ENCODE measurements at regions not wholly inside any gene's neighbourhood (a gene's known extent, or its start where the extent isn't known, plus 50 kb on each side); places are given as distances from the start of the nearest gene placed in this dataset.

DNA sequence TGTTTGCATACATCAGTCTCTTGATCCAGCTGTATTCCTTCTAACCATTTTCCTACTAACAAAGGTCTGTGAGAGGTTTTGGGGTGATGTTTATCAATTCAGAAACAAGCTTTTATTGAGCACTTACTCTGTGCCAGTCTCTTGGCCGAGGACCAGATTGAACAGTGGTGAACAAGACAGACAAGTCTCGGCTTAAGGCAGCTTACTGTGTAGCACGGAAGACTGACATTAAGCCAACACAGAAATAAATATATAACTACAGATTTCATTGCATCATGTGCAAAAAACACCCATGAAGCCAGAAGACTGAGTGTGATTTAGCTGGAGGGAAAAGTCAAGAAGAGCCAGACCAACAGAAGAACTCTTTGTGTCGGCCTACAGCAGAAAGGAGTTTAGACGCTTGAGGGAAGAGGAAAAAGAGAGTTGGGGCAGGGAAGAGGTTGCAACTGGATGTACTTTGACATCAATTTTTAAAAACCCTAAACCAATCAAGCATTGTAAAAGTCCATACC, 549.6 kb upstream of the CITED2 start:
- no peak for DNase-seq (ENCODE audit: low read depth)

DNA sequence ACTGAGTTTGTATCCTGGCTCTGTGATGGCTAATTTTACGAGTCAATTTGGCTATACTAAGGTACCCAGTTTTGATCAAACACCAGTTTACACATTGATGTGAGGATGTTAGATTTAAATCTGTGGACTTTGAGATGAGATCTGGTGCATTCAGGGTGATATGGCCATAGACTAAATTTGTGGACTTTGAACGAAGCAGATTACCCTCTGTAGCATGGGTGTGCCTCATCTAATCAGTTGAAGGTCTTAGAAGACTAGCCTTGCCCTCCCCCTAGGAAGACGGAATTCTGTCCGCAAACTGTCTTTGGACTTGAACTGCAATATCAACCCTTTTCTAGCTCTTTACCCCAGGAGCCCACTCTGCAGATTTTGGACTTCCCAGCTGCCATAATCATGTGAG, 547.8 kb upstream of the CITED2 start:
- no peak for DNase-seq (ENCODE audit: low read depth)

DNA sequence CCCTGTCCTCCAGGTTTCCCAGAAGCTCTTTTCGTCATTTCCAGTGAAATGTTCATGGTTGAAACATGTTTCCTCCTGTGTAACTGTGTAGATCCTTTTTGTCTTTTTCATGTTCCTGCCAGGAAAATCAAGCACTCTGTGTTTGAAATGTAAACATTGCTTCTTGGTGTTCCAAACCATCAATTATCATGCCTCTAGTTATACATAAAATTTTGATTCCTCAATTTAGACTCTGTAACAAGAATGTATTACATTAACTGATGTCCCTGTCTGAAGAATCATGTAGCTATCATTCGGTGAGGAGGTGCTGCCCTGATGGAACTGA, 546.3 kb upstream of the CITED2 start:
- DNase-seq (ENCODE audit: low read depth) = no peak

DNA sequence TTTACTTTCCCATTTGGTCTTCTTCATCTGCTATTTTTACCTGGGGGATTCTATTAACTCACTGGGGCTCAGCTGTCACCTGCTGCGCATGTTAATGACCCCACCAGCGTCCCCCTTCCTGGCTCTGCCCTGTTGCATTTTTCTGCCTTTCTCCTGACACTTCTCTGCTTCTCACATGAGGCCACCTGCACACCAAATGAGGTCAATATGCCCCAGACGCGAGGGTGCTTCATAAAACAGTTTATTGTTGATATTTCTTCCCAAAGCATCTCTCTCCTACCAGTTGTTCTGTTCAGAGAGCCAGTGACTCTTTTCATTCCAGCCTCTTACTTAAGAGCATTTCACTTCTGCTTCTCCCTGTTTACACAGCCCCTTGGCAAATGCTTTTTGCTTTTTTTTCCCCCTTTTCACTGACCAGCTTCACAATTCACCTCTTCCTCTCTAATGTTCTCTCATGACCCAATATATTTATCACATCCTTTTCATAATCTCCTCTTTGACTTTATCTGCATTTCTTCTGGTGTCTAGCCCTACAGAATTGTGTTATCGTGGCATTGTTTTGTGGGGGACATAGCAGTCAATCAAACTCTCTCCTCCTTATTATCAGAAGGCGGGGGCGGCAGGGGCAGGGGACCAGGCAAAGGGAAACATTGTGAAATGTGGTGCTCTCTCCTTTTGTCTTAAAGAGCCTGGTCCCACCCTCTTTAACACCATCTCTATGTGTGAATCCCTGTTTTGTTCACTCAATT, 545.8 kb upstream of the CITED2 start:
- no peak for DNase-seq (ENCODE audit: low read depth)

DNA sequence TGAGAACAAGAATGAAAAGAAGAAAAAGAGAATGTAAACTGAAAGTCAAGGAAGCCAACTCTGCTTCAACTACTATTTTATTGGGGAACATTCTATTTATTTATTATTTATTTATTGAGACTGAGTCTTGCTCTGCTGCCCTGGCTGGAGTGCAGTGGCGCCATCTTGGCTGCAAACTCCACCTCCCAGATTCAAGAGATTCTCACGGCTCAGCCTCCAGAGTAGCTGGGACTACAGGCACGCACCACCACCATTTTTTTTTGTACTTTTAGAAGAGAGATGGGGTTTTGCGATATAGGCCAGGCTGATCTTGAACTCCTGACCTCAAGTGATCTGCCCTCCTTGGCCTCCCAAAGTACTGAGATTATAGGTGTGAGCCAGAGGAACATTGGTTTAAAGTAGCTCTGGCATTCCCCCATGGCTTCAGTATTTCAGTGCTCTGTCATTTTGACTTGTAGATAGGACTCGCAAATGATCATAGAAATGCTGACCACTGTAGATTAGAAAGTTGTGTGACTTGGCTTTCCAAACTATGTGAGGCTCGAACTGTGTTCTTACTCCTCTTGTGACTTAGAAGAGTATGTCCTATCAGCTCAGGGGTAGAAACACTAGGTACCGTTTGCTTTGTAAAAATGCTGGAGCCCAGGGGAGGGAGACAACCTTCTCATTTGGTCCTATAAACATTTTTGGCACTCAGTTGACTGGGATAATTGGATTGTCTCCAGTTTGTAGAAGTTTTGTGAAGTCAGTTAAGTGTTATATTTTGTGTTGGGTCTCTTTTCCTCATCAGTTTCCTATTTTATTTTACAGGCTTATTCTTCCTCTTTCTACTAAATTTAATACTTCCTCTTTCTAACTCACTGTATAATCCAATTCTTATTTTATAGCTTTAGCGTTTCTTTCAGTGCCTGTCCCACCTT, 544.9 kb upstream of the CITED2 start:
- no peak for DNase-seq (ENCODE audit: low read depth)

DNA sequence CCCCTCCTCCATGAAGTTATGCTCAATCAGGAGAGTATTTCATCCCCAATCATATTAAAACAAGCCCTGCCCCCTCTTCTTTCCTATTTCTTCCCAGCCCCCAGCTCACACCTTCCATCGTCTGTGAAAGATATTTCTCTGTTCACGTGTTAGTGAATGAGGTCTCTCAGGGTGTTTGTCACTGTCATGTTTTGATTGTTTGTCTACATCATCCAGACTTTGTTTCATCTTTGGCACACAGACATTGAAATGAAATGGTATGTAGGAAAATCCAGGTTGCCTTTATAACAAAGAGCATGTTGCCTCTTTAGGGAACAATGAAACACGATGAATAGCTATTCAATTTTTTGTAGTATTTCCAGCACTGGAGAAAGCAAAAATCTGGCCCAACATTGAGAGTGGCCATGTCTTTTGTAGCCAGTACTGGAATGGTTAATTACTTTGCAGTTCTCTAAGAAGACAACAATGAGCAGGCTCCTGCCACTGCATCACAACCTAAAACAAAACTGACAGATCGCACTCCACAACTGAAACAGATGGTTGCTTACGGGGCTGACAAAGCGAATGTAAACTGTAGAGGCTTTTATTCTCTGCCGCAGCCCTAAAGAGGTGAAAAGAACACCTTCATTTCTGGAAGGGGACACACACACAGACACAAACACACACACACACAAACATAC, 543.6 kb upstream of the CITED2 start:
- DNase-seq (ENCODE audit: low read depth) = no peak

DNA sequence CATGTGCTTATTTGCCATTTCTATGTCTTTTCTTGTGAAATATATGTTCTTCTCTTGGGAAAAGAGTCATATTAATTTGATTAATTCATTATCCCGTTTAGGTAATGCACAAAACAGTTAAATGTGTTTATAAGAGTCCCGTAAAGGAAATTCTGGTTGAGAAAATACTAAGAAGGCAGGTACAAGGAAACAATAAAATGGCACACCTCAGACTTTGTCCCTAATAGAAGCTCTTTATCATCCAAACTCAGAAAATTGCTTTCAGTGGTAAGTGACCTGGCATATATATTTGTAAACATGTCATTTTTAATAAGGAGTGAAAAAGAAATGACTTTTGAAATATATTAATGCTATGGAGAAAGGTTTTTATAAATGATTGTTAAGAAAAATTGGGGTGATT, 540.5 kb upstream of the CITED2 start:
- DNase-seq (ENCODE audit: low read depth) = no peak

DNA sequence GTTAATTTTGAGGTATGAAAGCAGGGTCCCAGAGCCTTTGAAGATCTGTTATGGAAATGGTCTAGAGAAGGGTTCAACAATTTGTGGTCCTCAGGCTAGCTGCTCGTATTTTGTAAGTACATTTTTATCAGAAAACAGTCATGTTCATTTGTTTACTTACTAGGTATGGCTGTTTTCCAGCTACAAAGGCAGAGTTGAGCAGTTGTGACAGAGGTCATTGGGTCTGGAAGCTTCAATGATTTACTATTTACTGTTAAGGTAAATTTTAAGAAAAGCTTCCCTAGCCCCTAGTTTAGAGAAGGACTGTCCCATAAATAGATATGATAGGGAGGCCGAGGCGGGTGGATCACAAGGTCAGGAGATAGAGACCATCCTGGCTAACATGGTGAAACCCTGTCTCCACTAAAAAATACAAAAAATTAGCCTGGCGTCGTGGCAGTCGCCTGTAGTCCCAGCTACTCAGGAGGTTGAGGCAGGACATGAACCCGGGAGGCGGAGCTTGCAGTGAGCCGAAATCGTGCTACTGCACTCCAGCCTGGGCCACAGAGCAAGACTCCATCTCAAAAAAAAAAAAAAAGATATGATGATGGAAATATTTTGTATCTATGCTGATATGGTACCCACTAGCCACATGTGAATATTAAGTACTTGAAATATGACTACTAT, 538.4 kb upstream of the CITED2 start:
- peak; percentile 51 for DNase-seq (ENCODE audit: low read depth)

DNA sequence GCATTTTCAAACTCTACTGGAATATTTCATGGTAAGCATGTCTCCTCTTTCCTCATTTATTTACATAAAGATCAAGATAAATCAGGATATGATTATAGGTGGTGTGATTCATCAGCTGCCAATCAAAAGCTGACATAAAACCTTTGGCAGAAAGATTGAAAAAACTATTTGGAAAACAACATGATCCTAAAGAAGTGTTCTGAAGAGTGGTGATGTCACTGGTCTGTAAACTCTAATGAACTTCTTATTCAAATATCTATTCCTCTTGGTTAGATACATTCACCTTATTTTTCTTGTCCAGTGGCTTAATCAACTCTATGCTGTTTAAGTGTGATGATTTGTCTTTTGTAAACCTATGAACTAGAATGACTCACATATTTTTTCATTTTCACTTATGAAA, 535.5 kb upstream of the CITED2 start:
- peak; percentile 13 for DNase-seq (ENCODE audit: low read depth)

DNA sequence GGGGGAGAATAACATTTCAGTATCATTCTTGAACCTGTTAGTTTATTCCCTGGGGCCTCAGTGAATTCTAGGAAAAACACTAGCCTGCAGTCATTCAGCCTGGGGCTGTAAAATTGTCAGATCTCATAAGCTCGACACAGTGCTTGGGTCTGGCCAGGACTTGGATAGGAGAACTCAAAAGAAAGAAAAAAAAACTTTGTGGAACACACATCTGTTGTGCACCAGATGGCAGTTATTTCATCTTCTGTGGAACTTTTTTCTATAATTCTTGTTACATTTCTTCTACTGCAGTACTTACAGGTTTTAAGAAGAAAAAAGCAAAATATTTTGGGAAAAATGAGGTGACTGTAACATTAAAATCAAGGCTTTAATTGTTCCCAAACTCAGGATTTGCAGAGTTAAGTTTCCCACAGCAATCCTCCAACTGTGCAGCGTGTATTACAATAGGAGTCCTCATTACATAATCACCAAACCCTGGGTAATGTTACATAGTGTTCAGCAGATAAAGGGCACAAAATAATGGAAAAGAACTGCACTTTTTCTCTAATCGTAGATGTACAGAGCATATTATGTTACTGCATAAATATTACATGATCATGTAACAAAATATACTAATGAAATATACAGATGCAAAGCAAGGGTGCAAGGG, 531.1 kb upstream of the CITED2 start:
- DNase-seq (ENCODE audit: low read depth) = no peak

DNA sequence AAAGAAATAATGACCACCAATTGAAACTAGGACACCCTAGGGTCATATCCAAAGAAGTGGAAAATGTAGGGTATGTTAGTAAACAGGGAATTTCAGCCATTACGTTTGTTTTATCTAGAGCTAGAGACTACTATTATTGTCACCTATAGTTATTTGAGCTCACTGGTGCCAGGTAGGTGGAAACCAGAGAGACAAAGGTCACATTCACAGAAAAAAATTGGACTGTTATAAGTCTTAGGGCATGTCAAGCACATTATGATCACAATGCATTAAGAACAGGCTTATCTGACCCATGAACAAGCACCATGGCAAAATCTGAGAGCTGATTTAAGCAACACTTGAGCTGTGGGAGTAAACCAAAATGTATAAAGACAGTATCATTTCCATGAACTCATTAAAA, 530.1 kb upstream of the CITED2 start:
- DNase-seq (ENCODE audit: low read depth) = no peak

DNA sequence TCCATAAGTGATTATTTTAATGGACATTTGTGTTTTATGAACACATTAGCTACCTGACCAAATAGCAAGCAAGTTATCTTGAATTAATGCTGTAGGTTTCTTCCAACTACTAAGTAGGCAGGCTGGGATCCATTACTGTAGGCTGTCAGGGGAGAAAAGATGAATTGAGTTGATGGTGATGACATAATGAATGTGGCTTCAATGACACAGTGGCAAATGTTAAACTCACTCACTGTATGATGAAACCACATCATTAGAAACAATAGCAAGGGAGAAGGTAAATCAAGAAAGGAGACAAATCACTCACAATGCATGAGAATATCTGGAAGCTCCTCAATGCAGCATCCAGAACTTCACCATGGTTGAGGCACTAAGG, 529.7 kb upstream of the CITED2 start:
- DNase-seq (ENCODE audit: low read depth) = no peak

DNA sequence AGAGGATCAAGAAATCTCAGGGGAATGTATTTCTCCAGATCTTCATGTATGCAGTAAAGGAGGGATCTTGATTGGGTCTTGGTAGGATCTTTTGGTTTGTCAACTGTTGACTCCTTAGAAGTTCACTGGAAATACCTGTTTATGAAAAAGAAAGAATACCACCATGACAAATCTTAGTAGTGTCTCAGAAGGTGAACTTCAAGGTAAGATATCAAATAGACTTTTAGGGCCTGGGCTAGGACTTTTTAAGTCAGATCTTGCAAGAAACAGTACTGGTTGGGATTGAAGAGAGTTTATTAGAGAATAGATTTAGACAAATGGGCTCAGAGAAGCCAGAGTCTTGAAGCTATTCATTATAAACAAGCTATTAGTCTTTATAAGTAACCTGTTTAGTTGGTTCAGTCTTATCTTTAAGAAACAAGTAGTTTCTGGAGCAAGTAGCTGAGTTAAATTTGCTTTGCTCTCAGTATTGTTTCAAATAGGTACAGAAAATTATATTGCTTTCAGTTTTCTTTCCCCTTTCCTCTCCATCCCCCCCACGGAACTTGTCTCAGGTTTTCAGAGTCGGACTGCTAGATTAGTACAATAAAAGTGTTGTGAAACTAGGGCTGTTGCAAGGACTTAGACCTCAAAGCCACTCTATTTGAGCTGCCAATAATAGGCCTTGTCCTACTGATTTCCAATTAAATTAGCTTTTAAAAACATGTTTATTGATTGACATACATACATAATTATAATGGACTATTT, 529.1 kb upstream of the CITED2 start:
- DNase-seq (ENCODE audit: low read depth) = no peak

DNA sequence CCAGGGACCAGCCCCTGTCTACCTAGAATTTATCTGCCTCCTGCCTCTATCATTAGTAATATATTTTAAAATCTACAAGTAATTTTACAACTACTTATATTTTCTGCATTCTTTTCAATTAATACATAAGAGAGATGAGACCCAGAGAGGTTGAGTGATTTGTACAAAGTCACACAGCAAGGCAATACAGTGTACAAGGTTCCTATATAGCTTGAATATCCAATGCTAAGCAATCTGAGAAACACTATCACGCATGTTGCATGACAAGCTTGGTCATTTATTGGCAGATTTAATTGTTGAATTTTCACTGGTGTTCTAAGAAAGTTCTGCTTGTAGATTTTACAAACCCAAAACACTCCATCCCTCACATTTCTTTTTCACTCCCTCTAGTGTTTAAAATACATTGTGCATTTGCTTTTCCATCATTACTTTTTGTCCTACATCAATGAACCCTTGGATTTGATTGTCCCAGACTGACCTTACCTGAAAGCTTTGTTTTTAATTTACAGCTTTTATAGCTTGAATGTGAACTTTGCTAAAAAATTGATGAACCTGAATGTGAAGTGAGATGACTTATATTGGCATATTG, 520.9 kb upstream of the CITED2 start:
- DNase-seq (ENCODE audit: low read depth) = peak; percentile 5

DNA sequence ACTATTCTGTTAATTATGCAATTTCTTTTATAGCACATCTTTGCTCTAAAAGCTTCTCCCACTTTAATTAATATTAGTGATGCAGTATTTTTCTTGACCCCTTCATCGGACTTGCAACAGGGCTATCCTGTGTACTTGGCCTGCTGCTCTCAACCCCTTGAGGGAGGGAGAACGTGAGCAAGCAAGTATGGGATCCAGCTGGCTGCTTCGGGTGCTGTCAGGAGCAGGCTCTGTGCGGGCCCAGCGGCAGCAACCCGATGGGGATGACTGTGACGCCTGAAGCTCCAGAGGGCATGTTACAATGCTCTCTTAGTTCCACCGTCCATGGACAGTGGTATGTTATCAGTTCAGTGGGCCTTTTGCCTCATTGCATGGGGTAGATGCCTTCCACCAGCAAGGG, 519.8 kb upstream of the CITED2 start:
- no peak for DNase-seq (ENCODE audit: low read depth)

DNA sequence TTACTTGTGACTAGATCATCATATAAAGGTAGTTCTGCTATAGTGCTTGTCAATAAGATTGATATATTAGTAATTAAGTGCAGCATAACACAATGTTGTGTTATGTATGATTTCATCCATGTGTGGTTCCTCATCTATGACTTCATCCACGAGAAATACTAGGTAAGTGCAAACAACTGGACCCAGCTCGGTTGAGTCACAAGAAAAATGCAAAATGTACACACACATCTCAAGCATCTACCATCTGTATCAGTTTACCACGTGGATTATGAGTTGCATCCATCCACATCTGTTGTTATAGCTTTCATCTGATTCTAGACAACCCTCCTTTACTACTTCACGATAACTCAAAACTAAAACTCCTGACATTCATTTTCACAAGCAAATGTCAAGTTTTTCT, 517.0 kb upstream of the CITED2 start:
- DNase-seq (ENCODE audit: low read depth) = peak; percentile 68

DNA sequence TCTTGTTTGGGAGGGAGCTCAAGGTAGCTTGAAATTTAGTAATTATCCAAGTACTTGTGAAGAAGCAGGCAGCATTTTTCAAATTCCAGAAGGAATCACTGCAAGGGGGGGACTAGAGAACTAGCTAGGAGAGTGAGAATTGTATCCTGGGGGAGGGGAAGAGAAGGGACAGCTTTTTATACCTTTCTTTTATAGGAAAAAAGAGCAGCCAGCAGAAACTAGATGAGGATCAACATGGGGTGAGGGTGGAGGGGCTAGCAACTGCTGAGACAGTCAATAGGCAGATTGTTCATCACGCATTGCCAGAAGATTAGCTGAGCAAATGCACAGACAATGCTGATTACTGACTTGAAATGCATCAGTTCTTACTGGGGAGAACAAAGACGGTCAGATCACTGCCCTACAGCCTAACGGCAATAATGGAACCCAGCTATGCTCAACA, 514.3 kb upstream of the CITED2 start:
- DNase-seq (ENCODE audit: low read depth) = peak; percentile 28

DNA sequence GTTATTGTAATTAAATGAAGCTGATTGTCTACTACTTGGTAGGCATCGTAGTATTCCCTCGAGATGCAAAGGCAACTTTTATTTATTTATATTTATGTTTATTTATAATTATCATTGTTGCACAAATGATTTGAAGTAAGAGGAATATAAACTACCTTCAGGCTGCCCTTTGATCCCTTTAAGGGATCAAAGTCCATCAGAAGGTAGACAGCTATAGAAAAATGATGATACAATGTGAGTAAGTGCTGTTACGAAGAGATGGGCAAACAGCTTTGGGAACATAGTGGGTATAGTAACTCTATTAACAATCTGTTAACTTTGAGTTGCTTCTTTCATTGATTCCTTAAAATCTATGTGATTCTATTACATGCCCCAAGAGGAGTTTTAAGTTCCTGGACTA, 512.8 kb upstream of the CITED2 start:
- DNase-seq (ENCODE audit: low read depth) = no peak

DNA sequence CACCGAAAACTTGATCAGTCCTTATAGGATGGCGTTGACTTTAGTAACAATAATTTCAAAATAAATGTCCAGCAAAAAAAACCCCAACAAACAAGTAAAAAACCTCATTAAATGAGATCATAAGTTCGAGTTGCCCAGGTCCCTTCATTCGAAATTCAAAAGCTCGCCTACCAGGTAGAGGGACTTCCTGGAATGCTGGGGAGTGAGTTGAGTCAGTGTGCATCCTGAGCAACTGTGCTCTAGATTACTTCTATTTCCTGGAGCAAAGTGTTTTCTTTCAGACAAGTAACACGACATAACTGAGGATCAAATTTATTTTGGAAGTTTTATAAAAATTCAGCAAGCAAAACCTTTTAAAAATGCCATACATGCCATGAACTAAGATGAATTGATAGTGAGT, 511.9 kb upstream of the CITED2 start:
- DNase-seq (ENCODE audit: low read depth) = no peak

DNA sequence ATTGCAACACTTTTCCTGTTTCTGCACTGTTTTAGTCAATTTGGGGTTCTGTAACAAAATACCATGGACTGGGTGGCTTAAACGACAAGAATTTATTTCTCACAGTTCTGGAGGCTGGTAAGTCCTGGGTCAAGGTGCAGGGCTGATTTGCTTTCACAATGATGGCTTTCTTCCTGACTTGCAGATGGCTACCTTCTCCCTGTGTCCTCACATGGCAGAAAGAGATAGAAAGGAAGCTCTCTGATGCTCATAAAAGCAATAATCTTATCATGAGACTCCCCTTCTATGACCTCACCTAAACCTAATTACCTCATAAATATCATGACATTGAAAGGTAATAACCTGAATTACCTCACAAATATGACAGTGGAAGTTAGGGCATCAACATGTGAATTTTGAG, 511.5 kb upstream of the CITED2 start:
- no peak for DNase-seq (ENCODE audit: low read depth)

DNA sequence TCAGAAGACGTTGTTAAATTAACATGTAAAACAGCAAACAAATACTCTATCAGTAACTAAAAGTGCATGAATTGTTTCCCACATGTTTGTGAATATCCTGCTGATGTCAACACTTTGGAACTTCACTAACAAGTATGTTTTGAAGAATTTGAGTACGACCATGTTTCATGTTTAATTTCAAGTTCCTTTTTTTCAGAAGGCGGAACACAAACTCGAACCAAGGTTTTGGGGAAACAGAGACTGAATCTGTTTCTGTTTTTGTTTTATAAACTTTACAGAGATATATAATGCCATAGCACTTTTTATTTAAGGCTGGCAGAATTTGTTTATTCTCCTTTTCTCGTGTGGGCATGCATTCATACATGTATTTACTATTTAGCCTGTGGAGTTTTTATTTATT, 509.3 kb upstream of the CITED2 start:
- DNase-seq (ENCODE audit: low read depth) = peak; percentile 64
